ENCODE measurements at regions not wholly inside any gene's neighbourhood (a gene's known extent, or its start where the extent isn't known, plus 50 kb on each side); places are given as distances from the start of the nearest gene placed in this dataset.

DNA sequence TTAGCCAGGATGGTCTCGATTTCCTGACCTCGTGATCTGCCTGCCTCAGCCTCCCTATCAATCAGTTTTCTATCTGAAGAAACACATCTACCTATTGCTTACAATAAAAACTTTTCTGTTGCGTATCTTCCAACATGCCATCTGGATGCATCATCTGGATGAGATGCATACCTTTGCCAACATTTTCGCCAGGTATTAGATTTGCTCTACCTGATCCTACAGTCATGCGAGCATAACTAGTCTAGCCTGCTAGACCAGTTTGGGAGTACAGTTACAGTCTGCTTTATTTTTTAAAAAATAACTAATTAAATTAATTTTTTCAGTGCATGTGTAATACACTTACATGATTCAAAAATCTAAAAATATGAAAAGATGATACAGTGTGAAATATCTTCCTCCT is 334.0 kb upstream of the MEX3C start:
- TF ChIP-seq, protein P1, sequence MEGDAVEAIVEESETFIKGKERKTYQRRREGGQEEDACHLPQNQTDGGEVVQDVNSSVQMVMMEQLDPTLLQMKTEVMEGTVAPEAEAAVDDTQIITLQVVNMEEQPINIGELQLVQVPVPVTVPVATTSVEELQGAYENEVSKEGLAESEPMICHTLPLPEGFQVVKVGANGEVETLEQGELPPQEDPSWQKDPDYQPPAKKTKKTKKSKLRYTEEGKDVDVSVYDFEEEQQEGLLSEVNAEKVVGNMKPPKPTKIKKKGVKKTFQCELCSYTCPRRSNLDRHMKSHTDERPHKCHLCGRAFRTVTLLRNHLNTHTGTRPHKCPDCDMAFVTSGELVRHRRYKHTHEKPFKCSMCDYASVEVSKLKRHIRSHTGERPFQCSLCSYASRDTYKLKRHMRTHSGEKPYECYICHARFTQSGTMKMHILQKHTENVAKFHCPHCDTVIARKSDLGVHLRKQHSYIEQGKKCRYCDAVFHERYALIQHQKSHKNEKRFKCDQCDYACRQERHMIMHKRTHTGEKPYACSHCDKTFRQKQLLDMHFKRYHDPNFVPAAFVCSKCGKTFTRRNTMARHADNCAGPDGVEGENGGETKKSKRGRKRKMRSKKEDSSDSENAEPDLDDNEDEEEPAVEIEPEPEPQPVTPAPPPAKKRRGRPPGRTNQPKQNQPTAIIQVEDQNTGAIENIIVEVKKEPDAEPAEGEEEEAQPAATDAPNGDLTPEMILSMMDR (IDR thresholded peaks at IDR 0.05) = no peak
- TF ChIP-seq EZH2phosphoT487 (IDR thresholded peaks at IDR 0.05) = no peak

Measured in neural progenitor cell (in vitro differentiated cells).